Kidney glomerular epithelial cell (primary cell): ENCODE measurements at regions not wholly inside any gene's neighbourhood (a gene's known extent, or its start where the extent isn't known, plus 50 kb on each side); places are given as distances from the start of the nearest gene placed in this dataset.

Source experiments
- DNase-seq: peaks from one replicate; lab custom pipeline; 2025; lab: John Stamatoyannopoulos, UW

- DNase-seq = no peak
Observed at GRCh38 chr5:8641786-8642505, 773.0 kb downstream of the MTRR start.

DNA sequence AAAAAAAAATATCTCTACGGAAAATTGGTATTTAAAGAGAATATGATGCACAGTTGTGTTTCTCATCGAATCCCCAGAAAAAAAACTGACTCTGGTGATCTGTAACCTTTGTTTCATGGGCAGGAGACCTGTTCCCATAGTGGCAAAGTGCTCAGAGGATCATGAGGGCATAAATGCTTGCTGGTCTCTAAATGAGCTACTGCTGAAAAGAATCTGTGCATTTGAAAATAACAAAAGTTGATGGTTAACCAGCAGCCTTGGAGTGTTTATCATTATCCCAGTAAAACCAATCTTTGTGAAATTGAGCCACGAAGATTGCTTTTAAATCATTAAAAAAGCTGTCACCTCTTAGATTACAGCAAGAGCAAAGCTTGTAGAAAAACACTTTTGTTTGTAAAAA lies 775.4 kb downstream of the MTRR start:
- DNase-seq = no peak

DNA sequence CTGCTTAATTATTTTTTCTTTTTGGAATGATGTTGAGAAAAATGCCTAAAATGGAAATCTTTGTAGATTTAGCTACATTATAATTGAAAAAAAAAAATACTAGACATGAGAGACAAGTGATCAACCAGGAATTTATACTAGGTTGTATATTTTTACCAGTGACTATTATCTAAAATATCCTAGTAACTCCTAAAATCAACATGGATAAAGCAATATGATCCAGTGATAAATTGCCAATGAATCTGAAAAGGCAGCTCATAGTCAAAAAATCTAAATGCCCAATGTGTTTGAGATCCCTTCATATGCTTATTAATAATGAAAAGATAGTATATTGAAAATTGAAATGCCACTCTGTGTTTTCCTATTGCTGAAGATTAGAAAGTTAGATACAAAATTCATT lies 778.2 kb downstream of the MTRR start:
- DNase-seq = no peak

DNA sequence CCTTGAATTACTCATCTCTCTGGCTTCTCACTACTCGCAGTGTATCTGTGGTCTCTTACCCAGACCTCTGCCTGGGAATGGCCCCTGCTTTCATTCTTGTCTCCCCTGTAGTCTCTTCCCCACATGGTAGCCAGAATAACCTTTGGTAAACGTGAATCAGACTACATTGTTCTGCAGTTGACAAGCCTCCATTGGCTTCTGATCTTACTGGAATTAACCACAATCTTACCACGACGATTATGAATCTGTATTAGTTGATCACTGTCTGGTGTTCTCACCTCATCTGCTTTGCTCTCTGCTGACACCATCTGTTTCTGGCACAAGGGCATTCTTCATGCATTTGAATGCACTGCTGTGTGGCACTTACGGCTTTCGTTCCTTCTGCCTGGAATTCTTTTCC lies 781.2 kb downstream of the MTRR start:
- no peak for DNase-seq

DNA sequence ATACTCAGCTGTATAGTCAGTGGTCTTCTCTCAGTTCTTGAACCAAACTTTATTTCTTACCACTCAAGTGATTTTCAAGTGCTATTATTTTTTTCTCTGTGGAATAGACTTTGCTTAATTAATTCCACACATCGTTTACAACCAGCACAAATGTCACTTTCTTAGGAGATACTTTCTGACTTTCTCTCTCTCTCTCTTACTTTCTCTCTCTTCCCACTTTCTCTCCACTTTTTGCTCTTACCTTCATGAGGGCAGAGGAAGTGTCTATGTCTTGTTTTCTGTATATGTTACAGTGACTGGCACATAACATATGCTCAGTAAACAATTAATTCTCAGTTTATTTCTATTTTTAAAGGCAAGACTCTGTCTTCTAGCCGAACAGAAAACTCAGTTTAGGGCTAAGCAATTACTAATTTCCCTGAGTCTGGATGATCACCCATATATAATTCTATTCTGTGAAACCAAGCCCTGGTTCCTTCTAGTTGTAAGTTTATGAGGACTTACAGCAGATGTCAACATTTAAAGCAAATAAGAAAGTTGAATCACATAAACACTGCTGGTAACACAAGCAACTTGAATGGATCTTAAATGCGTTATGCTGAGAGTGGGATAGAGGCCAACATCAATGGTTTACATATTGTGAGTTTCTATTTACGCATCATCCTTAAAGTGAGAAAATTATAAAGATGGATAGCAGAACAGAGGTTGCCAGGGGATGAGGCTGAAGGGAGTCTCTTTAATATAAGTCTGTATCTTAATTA lies 791.4 kb downstream of the MTRR start:
- no peak for DNase-seq

GRCh38 chr5:8663374-8663773 lies 794.4 kb downstream of the MTRR start:
- no peak for DNase-seq

- DNase-seq = no peak
Observed at GRCh38 chr5:8675182-8675581, 806.2 kb downstream of the MTRR start.

- no peak for DNase-seq
Observed at GRCh38 chr5:8676695-8677094, 807.7 kb downstream of the MTRR start.

DNA sequence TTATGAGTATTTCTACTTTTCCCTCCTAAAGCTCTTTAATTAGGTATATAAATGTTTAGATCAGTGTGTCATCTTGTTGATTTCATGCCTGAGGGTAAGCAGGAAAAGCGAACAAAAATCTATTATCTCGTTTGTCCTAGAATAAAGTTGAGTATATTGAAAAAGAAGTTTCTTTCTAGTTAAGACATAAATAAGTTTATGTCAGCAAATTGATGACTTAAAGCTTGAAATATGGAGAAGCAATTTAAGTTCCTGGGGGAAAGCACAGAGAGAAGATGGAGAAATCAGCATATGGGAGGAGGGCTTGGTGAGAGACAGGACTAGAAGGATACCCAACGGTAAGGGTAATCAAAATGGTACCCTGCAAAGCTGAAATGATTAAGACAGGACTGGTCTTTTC lies 813.4 kb downstream of the MTRR start:
- DNase-seq = no peak

DNA sequence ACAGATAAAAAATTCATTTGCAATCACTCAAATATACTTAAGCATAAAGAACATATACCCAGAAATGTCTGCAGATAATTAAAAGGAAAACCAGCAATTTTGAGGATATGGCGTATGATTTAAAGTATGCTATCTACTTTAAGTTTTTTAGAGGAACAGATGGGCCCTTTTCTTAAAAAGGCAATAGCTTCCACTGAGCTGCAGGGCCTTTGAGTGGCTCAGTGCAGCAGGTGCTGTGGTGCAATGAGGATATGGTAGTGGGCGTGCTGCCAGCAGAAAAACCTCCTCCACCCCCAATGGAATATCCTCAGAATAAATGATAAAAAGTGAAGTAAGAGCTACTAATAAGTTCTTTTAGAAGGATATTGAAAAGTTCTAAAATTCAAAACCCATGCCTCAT lies 814.5 kb downstream of the MTRR start:
- no peak for DNase-seq

DNA sequence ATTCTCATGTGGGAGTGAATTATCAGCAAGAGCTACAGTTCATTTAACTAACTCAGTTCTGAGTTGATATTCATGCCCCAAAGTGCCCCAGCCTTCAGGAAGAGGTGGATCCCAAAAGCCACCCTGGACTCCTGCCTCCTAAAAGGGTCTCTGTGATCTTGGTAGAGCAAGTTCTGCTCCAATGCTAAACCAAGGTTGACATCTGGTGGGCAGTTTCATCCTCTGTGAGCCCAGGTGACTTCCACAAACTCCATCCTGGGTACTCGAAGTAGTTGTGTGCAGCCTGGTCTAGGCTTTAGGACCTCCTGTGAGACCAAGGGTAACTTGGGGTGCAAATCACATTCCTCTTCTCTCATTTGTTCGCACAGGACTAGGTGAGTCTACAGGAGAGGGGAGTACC lies 816.8 kb downstream of the MTRR start:
- DNase-seq = no peak

DNA sequence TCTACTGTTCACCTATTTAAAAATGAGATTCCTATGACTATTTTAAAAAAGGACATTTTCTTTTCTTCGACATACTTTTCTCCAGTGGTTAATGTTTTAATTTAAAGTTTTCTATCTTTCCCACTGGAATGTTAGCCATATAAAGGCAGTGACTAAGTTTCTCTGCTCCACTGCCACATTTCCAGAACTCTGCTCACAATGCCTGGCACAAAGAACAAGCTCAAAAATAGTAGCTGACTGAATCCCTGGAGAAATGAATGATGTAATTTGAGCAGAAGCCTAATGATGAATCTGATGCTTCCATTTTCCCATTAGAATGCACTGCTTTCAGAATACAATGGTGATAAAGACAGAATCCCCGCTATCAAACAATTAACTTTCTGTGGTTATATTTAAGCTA lies 817.8 kb downstream of the MTRR start:
- DNase-seq = peak; percentile 8

DNA sequence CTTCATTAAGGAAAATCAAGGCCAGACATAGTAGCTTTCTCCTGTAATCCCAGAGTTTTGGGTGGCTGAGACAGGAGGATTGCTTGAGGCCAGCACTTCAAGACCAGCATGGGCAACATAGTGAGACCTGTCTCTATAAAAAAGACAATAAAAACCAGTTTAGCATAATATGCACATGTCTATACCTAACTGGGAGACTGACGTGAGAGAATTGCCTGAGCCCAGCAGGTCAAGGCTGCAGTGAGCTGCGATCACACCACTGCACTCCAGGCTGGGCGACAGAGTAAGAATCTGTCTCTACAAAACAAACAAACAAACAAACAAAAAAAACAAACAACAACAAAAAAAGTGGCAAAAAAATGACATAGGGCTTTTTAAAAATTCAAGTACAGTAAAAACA lies 820.8 kb downstream of the MTRR start:
- DNase-seq = no peak

- no peak for DNase-seq
Observed at GRCh38 chr5:8691221-8691620, 822.3 kb downstream of the MTRR start.

DNA sequence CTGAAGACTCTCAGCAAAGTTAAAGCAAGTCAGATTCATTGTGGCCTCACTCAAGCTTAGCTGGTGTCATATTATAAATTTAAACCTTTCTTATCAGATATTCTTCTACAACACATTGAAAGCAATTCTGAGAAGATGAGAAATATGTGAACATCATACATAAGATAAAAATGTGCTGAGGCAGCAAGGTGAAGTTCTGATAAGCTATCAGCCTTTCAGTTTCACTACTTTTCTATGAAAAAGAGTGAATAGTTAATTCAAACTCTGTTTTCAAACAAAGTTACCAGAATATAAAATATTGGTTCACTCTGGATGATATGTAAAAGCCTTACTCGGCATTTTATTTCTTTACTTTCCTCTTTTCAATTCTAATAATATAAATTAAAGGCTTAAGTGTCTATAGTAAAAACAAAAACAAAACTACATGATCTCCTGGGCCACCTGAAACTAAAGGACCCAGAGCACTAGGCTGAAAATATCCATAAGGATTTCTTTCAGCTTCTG lies 824.4 kb downstream of the MTRR start:
- no peak for DNase-seq

DNA sequence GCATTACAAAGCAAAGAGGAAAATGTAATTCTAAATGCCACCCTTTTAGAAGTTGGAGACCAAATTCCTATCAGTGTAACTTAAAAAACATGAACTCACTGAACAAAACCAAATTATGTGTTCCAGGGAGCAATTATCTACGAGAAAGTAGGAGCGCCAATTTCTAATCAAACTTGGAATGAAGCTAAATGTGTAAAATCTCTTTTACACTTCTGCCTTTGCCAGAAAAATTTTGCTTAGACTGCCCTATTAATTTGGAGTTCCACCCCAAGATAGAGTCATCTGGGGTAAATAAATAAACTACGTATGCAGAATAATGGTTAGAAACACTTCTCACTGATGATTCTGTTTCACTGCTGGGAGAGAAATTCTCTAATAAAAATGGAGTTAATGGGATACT lies 825.6 kb downstream of the MTRR start:
- no peak for DNase-seq

- no peak for DNase-seq
Observed at GRCh38 chr5:8695902-8696845, 827.2 kb downstream of the MTRR start.

DNA sequence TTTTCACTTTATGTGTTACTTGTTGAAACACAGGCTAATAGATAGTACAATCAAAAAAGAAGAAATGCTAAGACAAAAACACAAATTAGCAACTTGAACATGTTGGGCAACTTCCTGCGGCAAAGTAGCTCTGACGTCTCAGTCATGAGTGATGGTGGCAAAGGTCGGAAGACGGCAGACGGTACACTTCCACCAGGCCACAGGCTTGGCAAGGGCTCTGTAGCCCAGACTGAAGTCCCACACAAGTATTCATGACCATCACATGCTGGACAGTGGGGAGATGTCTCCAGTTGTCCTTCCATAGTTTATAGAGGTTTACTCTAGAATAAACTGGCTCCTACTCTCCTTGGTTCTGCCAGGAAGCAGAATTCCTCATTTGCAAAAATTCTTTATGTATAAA lies 831.3 kb downstream of the MTRR start:
- no peak for DNase-seq

DNA sequence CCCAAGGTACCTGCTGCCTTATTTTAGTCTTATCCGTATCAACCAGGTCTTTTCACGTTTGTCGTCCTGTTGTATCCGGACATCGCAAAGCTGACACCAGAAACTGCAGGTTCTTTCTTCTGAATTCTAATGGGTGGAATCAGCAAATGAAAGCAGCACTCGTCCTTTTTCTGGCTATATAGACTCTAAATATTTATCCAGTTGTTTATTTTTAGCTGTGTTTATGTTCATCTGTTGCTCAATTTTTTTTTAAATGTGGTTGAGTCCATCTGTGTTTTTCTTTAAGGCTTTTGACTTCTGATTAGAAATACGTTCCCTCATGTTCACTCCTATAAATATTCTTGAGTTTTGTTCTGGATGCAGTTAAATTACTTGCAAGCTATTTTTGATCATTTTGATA lies 831.7 kb downstream of the MTRR start:
- DNase-seq = no peak

GRCh38 chr5:8701251-8701650 lies 832.3 kb downstream of the MTRR start:
- DNase-seq = no peak

- DNase-seq = no peak
Observed at GRCh38 chr5:8710426-8710930, 835.4 kb downstream of the SEMA5A start.

GRCh38 chr5:8714198-8714597 lies 831.7 kb downstream of the SEMA5A start:
- no peak for DNase-seq
